Panc1 (cell line): ENCODE measurements at regions not wholly inside any gene's neighbourhood (a gene's known extent, or its start where the extent isn't known, plus 50 kb on each side); places are given as distances from the start of the nearest gene placed in this dataset.

Experiments used
- ATAC-seq: fragments of 200-7000 bp; cut with Tn5 transposase; 2 replicates; pipeline ENCODE4 v1.9.1; 2020; ENCODE audit warnings: mild to moderate bottlenecking, moderate library complexity
- BruUV-seq: library from RNA; stranded (reverse); fragments of 400-500 nt; replicated peaks from 2 replicates; lab custom pipeline; 2021; lab: Mats Ljungman, UMichigan
- CTCF ChIA-PET: fragments of 300-600 bp; sonication (Branson Sonifier 250); formaldehyde crosslinking; loops from one replicate; lab custom pipeline; 2022; ENCODE audit warnings: antibody characterized with exemption; lab: Charles Lee
- POLR2A ChIA-PET: fragments of 300-600 bp; sonication (Branson Sonifier 250); formaldehyde crosslinking; loops from one replicate; lab custom pipeline; 2022; ENCODE audit warnings: antibody characterized with exemption; lab: Charles Lee
- DNase-seq: peaks from one replicate; pipeline ENCODE4 v3.0.0-alpha.2; 2010; ENCODE audit warnings: low read depth, low spot score
- H3K27ac ChIP-seq: 2 replicates; pipeline ENCODE4 v1.5.1; 2011; ENCODE audit warnings: mild to moderate bottlenecking, low read length, inconsistent platforms
- H3K27me3 ChIP-seq: fragments of 200-500 bp; sonication (Bioruptor generic); 2 replicates; pipeline ENCODE4 v1.6.0; 2014; ENCODE audit warnings: low read length, inconsistent platforms; ENCODE audit not compliant: control insufficient read depth, insufficient read depth
- H3K36me3 ChIP-seq: fragments of 200-500 bp; sonication (Bioruptor generic); 2 replicates; pipeline ENCODE4 v1.5.1; 2014; ENCODE audit warnings: inconsistent platforms, mild to moderate bottlenecking, low read length, moderate library complexity; ENCODE audit not compliant: control insufficient read depth, insufficient read depth
- H3K4me1 ChIP-seq: 2 replicates; pipeline ENCODE4 v1.5.1; 2011; ENCODE audit warnings: inconsistent platforms, mild to moderate bottlenecking, low read length, moderate library complexity; ENCODE audit not compliant: control insufficient read depth, insufficient read depth
- H3K4me3 ChIP-seq, 2 experiments: 2 replicates each; pipeline ENCODE4 v1.5.1; 2011 to 2012; ENCODE audit warnings: low read depth in 2 of 2, low read length in 2 of 2, mild to moderate bottlenecking in 2 of 2, inconsistent platforms in 1 of 2, moderate library complexity in 1 of 2
- H3K9me3 ChIP-seq: fragments of 200-500 bp; sonication (Bioruptor generic); 2 replicates; pipeline ENCODE4 v1.5.1; 2014; ENCODE audit warnings: low read depth, mild to moderate bottlenecking, inconsistent platforms, low read length, moderate library complexity; ENCODE audit not compliant: control insufficient read depth, insufficient read depth
- CTCF ChIP-seq: fragments of 450-650 bp; IDR thresholded peaks from 2 replicates; pipeline ENCODE4 v1.5.1; 2017; ENCODE audit warnings: mild to moderate bottlenecking
- POLR2AphosphoS5 ChIP-seq: IDR thresholded peaks from 2 replicates; pipeline ENCODE4 v1.6.1; 2012; ENCODE audit warnings: mild to moderate bottlenecking, low read depth, low read length, moderate library complexity
- REST ChIP-seq, 2 experiments: IDR thresholded peaks; 2 replicates each; pipeline ENCODE4 v1.6.1; 2011 to 2012; ENCODE audit warnings: low read depth in 2 of 2, control low read depth in 1 of 2, low read length in 1 of 2, mild to moderate bottlenecking in 1 of 2, moderate library complexity in 1 of 2; ENCODE audit not compliant: insufficient read depth in 1 of 2
- SIN3A ChIP-seq: IDR thresholded peaks from 2 replicates; pipeline ENCODE4 v1.6.1; 2012; ENCODE audit warnings: low read depth, mild to moderate bottlenecking, low read length, moderate library complexity, borderline replicate concordance; ENCODE audit not compliant: insufficient read depth
- TCF7L2 ChIP-seq: IDR thresholded peaks from 2 replicates; pipeline ENCODE4 v1.6.1; 2011; ENCODE audit warnings: mild to moderate bottlenecking, low read depth, low read length, inconsistent platforms
- in situ Hi-C: cut with HindIII; loops from 2 replicates; pipeline ENCODE4 v1.10.0; 2016; ENCODE audit warnings: low sequenced_read_pairs, low pct_unique_long_range_greater_than_20kb
- intact Hi-C: fragments of 100-400 bp; cut with micrococcal nuclease; formaldehyde crosslinking; loops from one replicate; pipeline ENCODE4 v1.10.0; 2022; ENCODE audit not compliant: unreplicated experiment

- Histone ChIP-seq H3K36me3 (no peaks in the 10 kb centered on the region), H3K27ac (no peak overlapping the region), H3K4me3 (no peak overlapping the region), H3K4me1 (peaks cover 2% of the 10 kb centered on the region; the same call in 1 of the 2 replicates), H3K27me3 (peaks cover 4% of the 10 kb centered on the region), H3K9me3 (no peaks in the 10 kb centered on the region)
- no peak for TF ChIP-seq REST (IDR thresholded peaks at IDR 0.05; ENCODE audit: insufficient read depth in 1 of 2, low read depth in 2 of 2, low read length in 1 of 2)
- TF ChIP-seq CTCF: no peak
- no peak for TF ChIP-seq SIN3A
- TF ChIP-seq POLR2AphosphoS5: no peak
- TF ChIP-seq TCF7L2: no peak
- intact Hi-C loops (no loop called here), in situ Hi-C loops (no loop called here)
- BruUV-seq: no TSS peak
- ATAC-seq: no peak
- ChIA-PET CTCF (no interaction called here), POLR2A (no interaction called here)
- DNase-seq: no peak
Observed at GRCh38 chr4:1524761-1525160, 118.5 kb upstream of the NKX1-1 start.

GRCh38 chr4:1523907-1524636, 117.8 kb upstream of the NKX1-1 start:
- H3K27me3 ChIP-seq: peaks cover 4% of the 10 kb centered on the region
- POLR2A ChIA-PET: no interaction called here
- in situ Hi-C loops: no loop called here

More at GRCh38 chr4:1523907-1524636, 117.8 kb upstream of the NKX1-1 start:
- ATAC-seq: no peak
- CTCF ChIA-PET: no interaction called here
- no TSS peak for BruUV-seq
- intact Hi-C loops: no loop called here
- no peaks in the 10 kb centered on the region for H3K36me3 ChIP-seq
- H3K27ac ChIP-seq: no peak overlapping the region
- H3K4me1 ChIP-seq: peaks cover 2% of the 10 kb centered on the region; the same call in 1 of the 2 replicates
- no peak for TF ChIP-seq POLR2AphosphoS5
- TF ChIP-seq CTCF: no peak
- TF ChIP-seq TCF7L2: no peak
- no peak for TF ChIP-seq REST (IDR thresholded peaks at IDR 0.05; ENCODE audit: insufficient read depth in 1 of 2, low read depth in 2 of 2, low read length in 1 of 2)
- TF ChIP-seq SIN3A: no peak
- no peak overlapping the region for H3K4me3 ChIP-seq
- DNase-seq: no peak
- H3K9me3 ChIP-seq: no peaks in the 10 kb centered on the region
